ENCODE measurements at regions not wholly inside any gene's neighbourhood (a gene's known extent, or its start where the extent isn't known, plus 50 kb on each side); places are given as distances from the start of the nearest gene placed in this dataset.
"Not testable (repeated sequence)": the region's sequence is repeated elsewhere in the genome, so short reads cannot be mapped to it uniquely, and the experiment has no call there.

DNA sequence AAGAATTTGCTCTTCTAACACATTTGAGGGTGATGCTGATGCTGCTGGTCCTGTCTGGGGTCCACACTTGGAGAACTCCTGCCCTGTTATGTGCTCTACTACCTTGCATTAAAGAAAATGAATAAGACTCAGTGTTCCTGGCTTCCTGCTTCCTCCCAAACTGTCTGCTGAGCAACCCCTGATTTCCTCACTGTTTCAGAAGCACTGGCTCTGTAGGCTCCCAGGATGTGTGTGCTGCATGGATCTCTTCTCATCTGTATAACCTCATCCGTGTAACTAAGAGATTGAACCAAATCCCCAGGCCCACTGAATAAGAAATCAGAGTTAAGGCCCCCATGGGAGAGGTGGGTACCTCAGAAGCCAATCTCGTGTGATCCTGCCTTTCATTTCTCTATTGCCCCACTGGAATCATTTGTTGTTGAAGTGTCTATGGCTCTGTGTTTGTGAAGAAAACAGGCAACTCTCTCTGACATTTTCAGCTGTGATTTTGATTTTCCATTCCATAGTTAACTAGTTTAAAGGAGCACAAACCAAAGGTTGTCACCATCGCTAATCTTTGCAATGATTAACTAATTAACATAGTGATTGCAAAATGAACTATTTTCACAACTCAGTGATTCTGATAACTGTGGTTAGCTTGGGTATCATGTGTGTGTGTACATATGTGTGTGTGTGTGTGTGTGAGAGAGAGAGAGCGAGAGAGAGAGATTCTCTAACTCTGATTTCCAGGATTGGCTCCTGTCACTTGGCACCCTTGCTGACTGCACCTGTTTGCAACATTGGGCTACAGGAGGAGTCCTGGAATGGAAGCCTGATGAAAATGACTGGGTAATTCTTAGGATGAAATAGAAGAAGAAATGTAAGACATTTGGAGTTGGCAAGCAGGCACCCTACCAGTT lies 196.2 kb downstream of the SLC38A4 start:
- no peak overlapping the region for H3K27ac ChIP-seq
- DNase-seq (ENCODE audit: low read depth, low spot score), result no peak

DNA sequence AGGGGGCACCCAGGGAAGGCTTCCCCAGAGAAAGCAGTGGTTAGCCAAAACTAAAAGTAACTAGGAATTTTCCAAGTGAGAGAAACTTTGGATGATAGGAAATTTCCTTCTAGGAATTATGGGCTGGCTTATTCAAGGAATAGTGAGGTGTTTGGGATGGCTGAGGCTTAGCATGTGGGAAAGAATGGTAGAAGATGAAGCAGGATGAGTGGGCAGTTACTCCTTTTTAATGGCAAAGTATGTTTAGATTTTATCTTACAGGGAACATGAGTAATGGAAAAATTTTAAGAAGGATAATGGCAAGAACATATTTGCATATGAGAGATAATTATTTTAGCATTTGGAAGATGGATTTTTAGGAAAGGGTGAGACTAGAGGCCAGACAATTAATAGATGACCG lies 197.6 kb downstream of the SLC38A4 start:
- DNase-seq (ENCODE audit: low read depth, low spot score), result no peak
- H3K27ac ChIP-seq, result no peak overlapping the region

DNA sequence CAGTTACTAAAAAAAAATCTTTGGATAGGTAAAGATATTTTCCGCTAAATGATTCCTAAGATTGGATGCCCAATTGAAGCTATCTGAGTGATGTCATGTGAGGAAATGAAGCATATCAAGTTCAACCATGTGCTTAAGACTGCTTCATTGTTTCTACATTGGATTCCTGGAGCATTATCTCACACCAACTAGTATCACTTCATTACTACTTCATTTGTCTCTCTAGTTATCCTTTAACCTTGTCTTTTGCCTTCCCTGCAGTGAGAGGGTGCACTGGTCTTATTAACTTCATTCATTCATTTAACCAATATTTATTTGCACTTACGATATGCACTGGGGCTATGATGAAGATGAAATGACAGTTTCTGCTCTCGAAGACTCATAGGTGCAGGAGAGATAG lies 198.1 kb downstream of the SLC38A4 start:
- no peak overlapping the region for H3K27ac ChIP-seq
- no peak for DNase-seq (ENCODE audit: low read depth, low spot score)

DNA sequence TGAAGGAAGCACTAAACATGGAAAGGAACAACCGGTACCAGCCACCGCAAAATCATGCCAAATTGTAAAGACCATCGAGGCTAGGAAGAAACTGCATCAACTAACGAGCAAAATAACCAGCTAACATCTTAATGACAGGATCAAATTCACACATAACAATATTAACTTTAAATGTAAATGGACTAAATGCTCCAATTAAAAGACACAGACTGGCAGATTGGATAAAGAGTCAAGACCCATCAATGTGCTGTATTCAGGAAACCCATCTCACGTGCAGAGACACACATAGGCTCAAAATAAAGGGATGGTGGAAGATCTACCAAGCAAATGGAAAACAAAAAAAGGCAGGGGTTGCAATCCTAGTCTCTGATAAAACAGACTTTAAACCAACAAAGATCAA lies 206.3 kb downstream of the SLC38A4 start:
- DNase-seq (ENCODE audit: low read depth, low spot score); H3K27ac ChIP-seq: not testable (repeated sequence)

DNA sequence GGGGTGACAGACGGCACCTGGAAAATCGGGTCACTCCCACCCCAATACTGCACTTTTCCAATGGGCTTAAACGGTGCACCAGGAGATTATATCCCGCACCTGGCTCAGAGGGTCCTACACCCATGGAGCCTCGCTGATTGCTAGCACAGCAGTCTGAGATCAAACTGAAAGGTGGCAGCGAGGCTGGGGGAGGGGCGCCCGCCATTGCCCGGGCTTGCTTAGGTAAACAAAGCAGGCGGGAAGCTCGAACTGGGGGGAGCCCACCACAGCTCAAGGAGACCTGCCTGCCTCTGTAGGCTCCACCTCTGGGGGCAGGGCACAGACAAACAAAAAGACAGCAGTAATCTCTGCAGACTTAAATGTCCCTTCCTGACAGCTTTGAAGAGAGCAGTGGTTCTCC lies 208.1 kb downstream of the SLC38A4 start:
- not testable (repeated sequence) for H3K27ac ChIP-seq; DNase-seq (ENCODE audit: low read depth, low spot score)

DNA sequence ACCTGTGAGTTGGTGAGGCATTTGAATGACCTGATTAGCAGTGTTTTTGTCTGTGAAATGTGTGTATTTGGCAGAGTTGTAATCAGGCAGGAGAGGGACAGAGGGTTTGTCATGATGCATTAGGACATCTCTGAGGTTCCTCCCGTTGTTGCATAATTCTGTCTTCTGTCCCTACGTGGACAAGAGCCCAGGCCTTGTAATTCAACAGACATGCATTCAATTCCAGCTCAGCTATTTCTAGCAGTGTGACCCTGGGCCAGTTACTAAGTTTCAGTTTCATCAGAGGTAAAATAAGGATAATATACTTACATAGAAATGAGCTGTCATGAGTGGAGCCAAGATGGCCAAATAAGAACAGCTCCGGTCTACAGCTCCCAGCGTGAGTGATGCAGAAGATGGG lies 208.6 kb downstream of the SLC38A4 start:
- no peak for DNase-seq (ENCODE audit: low read depth, low spot score)
- no peak overlapping the region for H3K27ac ChIP-seq

DNA sequence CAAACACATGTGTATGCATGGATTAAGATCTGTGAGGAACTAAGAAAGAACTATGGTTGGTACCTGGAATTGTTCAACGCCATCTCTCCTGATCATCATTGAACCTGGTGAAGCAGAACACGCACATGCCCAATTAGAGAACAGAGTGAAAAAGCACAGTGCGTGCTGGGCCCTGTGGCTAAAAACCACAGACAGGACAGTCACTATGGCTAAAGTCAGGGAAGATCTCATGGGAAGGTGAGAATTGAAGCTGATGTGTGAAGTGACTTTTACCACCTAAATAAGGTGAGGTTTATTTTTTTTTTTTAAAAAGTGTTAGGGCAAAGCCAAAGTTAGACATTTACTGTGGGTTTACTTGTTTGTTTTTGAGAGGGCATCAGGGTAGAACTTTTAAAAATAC lies 215.0 kb downstream of the SLC38A4 start:
- H3K27ac ChIP-seq, result no peak overlapping the region
- no peak for DNase-seq (ENCODE audit: low read depth, low spot score)

DNA sequence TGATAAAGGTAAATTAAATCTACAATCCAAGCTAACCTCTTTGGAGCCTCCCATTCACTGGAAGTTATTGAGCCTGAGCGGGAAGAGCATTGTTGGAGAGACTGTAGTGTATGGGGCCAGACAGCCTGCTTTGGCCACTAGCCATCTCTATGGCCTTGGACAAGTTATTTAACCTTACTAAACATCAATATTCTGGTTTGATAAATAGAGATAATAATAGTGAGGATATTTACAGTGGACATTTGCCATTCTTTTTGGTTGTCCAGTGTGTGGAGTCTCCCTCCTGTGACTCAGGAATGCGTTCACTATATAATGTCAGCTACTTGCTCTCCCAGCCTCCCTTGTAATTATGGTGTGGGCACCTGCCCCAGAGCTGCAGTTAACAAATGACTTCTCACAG lies 216.1 kb downstream of the SLC38A4 start:
- no peak for DNase-seq (ENCODE audit: low read depth, low spot score)
- no peak overlapping the region for H3K27ac ChIP-seq

DNA sequence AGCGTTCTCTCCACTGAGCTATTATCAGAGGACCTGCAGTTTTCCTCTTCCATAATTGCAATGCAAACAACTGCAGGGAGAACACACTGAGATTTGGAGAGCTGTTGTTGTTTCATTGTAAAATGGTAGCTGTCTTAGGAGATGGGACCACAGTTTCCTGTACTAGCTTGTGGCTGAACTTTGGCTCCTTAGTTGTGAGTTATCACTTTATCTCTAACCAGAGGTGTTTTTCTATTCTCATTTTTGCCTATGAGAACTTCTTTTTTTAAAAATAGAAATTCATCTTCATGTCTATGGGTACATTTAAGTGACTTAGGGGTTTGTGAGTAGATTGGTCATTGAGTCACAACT lies 216.5 kb downstream of the SLC38A4 start:
- no peak overlapping the region for H3K27ac ChIP-seq
- no peak for DNase-seq (ENCODE audit: low read depth, low spot score)

DNA sequence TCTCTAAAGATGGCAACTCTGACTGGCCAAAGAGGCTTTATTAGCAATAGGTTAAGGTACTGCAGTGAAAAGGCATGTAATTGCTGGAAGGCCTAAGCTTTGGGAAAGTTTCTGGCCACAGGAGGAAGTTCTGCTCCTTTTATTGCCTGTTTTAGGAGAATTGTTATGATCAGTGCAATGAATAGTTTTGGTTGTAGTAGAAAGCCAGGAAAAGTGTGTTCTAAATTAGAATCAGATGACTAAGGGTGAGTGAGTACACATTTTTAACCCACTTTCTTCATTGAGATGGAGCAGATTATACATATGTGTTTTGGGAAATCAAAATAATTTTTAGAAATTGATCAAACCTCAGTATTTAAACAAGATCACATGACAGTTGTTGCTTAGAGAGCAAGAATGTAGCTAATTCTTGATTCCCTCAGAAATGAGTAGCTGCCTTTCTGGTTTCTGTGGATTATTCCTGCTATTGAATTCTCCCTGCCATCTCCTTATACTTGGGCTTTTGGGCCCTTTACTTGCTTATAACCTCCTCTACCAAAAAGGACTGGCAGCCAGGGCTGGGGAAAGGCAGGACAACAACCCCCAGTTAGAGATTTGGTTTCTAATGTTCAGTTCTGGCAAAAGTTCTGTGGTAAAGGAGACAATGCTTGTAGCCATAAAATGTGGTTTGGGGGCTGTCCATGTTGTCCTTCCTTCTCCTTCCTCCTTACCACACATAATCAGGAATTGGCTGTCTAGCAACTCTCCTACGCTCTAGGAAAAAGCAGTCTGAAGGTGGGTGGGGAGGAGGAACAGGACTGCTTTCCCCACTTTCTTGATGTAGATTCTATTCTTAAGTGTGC lies 217.1 kb downstream of the SLC38A4 start:
- H3K27ac ChIP-seq, result no peak overlapping the region
- DNase-seq (ENCODE audit: low read depth, low spot score), result no peak

DNA sequence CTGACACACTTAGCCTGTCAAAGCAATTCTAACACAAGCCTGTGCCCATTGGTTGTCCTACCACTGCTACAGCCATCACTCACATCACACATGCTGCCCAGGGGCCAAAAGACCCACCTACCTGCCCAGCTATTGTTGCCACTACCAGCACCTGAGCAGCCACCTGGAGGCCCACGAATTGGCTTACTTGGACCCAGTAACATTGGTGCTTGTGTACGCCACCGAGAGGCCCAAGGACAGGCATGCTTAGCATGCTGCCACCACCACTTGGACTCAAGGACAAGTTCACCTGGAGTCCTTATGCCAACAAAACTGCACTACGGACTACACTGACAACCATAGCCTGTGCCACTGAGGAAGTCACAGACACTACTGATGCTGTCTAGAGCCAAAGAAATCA lies 221.1 kb downstream of the SLC38A4 start:
- H3K27ac ChIP-seq, result no peak overlapping the region
- DNase-seq (ENCODE audit: low read depth, low spot score), result no peak

DNA sequence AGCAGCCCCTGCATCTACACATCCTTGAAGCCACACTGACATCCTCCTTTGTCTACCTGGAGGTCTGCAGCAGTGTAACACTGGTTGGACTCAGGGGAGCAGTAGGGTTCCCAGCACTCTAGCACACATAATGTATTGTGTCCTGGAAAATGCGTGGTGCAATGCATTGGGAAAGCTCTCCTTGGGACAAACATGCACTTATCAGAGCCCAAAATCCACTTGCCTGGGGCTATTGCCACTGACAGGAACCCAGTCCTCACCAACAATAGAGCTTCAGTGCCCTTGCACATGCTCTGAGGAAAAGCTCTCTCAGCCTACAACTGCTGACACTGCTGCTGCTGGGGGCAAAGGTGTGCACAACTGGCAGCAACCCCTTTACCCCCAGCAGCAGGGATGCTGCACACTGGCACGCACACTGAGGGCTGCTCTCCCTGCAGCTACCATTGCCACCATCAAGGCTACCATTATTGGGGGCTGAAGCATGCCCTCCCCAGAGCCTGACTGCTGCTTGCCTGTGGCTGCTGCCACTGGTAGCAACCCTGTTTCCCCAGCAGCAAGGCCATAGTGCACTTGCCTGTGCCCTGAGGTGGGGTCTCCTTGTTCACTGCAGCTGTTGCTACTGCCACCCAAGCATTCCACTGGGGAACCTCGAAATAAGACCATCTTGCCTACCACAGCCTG lies 221.9 kb downstream of the SLC38A4 start:
- no peak for DNase-seq (ENCODE audit: low read depth, low spot score)
- H3K27ac ChIP-seq, result no peak overlapping the region

DNA sequence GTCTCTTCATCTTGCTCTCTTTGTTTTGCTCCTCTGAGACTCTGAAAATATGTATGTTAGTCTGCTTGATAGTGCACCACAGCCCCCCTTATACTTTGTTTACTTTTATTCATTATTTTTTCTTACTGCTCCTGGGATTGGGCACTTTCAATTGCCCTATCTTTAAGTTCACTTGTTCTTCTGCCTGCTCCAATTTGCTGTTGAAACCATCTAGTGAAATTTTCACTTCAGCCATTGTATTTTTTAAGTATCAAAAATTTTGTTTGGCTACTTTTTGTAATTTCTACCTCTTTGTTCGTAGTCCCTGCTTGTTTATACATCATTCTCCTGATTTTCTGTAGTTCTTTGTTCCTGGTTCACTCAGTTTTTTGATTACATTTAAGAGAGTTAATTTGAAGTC lies 223.3 kb downstream of the SLC38A4 start:
- H3K27ac ChIP-seq, result no peak overlapping the region
- DNase-seq (ENCODE audit: low read depth, low spot score), result no peak

DNA sequence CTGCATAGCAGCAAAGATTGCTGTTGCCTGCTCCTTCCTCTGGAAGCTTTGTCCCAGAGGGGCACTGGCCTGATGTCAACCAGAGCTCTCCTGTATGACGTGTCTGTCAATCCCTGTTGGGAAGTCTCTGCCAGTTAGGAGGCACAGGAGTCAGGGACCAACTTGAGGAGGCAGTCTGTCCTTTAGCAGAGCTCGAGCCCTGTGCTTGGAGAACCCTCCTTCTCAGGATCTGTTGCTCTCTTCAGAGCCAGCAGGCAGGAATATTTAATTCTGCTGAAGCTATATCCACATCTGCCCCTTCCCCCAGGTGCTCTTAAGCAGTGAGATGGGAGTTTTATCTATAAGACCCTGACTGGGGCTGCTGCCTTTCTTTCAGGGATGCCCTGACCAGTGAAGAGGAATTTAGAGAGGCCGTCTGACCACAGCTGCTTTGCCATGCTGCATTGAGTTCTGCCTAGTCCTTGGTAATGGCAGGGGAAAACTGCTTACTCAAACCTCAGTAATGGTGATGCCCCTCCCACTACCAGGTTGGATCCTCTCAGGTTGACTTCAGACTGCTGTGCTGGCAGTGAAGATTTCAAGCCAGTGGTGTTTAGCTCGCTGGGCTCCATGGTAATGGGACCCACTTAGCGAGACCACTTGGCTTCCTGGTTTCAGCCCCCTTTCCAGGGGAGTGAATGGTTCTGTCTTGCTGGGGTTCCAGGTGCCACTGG lies 218.6 kb upstream of the SLC38A2 start:
- no peak overlapping the region for H3K27ac ChIP-seq
- no peak for DNase-seq (ENCODE audit: low read depth, low spot score)

DNA sequence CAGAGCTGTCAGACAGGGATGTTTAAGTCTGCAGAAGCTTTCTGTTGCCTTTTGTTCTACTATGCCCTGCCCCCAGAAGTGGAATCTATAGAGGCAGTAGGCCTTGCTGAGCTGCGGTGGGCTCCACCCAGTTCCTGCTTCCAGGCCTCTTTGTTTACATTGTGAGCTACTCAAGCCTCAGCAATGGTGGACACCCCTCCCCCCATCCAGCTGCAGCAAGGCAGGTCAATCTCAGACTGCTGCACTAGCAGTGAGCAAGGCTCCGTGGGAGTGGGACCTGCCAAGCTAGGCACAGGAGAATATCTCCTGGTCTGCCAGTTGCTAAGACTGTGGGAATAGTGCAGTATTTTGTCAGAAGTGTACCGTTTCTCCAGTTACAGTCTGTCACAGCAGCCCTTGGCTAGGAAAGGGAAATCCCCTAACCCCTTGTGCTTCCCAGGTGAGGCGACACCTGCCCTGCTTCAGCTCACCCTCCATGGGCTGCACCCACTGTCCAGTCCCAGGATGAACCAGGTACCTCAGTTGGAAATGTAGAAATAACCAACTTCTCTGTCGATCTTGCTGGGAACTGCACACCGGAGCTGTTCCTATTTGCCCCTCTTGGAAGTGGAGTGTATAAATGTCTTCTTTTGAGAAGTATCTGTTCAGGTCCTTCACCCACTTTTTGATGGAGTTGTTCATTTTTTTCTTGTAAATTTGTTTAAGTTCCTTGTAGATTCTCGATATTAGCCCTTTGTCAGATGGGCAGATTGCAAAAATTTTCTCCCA lies 213.5 kb upstream of the SLC38A2 start:
- peak; percentile 58 for DNase-seq (ENCODE audit: low read depth, low spot score)
- H3K27ac ChIP-seq, result peak overlapping the region; percentile 34

DNA sequence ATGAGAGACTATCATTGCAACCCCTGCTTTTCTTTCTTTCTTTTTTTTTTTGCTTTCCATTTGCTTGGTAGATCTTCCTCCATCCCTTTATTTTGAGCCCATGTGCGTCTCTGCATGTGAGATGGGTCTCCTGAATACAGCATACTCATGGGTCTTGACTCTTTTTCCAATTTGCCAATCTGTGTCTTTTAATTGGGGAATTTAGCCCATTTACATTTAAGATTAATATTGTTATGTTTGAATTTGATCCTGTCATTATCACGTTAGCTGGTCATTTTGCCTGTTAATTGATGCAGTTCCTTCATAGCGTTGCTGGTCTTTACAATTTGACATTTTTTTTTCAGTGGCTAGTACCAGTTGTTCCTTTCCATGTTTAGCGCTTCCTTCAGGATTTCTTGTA lies 211.5 kb upstream of the SLC38A2 start:
- not testable (repeated sequence) for DNase-seq (ENCODE audit: low read depth, low spot score); H3K27ac ChIP-seq

DNA sequence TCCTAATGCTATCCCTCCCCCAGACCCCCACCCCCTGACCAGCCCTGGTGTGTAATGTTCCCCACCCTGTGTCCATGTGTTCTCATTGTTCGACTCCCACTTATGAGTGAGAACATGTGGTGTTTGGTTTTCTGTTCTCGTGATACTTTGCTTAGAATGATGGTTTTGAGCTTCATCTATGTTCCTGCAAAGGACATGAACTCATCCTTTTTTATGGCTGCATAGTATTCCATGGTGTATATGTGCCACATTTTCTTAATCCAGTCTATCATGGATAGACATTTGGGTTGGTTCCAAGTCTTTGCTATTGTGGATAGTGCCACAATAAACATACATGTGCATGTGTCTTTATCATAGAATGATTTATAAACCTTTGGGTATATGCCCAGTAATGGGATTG lies 209.4 kb upstream of the SLC38A2 start:
- H3K27ac ChIP-seq; DNase-seq (ENCODE audit: low read depth, low spot score): not testable (repeated sequence)

DNA sequence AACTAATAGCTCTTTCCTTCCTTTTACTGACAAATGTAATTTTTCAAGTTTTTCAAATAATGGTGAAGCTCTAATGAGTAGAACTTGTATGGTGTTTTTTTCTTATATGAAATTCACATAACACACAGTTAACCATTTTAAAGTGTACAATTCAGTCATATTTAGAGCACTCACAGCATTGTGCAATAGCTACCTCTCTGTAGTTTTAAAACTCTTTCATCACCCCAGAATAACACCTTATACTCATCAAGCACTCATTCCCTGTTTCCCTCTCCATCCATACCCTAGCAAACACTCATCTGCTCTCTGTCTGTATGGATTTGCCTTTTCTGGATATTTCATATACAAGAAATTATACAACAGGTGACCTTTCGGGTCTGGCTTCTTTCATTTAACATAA lies 207.9 kb upstream of the SLC38A2 start:
- DNase-seq (ENCODE audit: low read depth, low spot score), result no peak

DNA sequence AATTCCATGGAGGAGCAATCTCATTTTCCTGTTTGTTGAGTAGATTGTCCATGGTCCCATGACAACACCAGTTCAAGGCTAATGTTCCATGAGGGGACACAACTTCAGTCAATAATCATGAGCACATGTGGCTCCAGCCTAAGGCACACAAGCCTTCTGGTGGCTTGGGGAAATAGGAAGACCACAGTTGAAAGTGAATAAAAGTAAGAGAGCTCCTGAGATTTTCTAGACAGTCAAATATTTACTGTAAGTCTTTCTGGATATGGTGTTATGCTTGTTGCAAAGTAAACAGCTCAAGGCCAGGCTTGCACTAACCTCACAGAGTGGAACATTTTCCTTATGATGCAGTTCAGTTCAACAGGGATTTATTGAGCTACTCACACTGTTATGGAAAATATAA lies 206.9 kb upstream of the SLC38A2 start:
- no peak overlapping the region for H3K27ac ChIP-seq
- no peak for DNase-seq (ENCODE audit: low read depth, low spot score)

More for the DNA sequence above, 207.9 kb upstream of the SLC38A2 start:
- H3K27ac ChIP-seq, result peak overlapping the region; percentile 23
